Fibroblast of upper back skin (primary cell): ENCODE measurements at regions not wholly inside any gene's neighbourhood (a gene's known extent, or its start where the extent isn't known, plus 50 kb on each side); places are given as distances from the start of the nearest gene placed in this dataset.
"Not testable (repeated sequence)": the region's sequence is repeated elsewhere in the genome, so short reads cannot be mapped to it uniquely, and the experiment has no call there.

Experiments
- DNase-seq: peaks from one replicate; pipeline ENCODE4 v3.0.0-alpha.2; 2013

GRCh38 chr7:91789558-91789957 is 90.9 kb downstream of the MTERF1 start:
- DNase-seq = peak; percentile 47

- DNase-seq = not testable (repeated sequence)
These were observed 89.9 kb downstream of the MTERF1 start for GRCh38 chr7:91790646-91791045.

- DNase-seq = no peak
These were observed 84.4 kb downstream of the MTERF1 start for GRCh38 chr7:91796122-91796521.

GRCh38 chr7:91798425-91798824 is 82.1 kb downstream of the MTERF1 start:
- no peak for DNase-seq

DNA sequence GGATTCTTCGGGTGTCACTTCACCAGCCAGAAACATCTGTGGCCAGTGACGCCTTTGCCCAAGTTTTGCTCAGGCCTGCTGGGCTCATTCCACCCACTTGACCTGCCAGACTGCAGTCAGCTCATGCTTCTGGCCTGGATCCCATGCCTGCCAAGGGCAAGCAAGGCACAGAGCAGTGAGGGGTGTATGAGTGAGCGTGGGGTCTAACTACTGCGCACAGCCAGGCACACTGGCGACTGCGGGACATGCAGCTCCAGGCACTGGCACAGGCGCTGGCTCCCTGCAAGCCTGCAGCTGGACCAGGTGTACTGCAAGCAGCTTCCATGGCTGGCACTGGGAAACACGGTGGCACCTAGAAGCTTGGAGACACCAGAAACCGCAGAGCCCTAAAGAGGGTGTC is 80.1 kb downstream of the MTERF1 start:
- no peak for DNase-seq

DNA sequence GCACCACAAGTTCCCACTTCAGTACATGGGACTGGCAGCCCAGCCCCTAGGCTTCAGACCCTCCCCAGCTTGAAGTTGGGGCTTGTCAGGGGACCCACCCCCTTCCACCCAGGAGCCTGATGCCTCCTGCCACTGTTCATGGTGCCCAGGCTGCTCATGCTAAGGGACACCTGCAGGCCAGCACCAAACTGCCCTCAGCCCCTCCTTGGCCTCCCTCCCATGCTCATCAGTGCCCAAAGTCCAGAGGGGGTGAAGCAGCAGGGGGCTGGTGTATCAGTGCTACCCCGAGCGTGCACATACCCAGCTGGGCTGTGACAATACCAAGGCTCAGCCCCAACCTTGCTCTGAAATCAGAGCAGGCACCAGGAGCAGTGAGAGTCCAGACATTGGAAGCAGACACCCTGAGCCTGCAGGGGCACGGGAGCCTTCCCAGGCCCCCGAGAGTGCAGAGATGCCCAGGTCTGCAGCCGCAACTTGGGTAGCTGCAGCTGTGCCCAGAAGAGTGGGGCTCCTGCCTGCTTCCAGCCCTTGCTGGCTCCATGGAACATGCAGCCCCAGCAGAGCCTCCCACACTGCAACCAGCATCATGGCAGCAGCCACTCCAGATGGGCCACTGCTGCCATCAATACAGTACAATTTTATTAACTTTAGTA is 79.0 kb downstream of the MTERF1 start:
- DNase-seq = no peak

DNA sequence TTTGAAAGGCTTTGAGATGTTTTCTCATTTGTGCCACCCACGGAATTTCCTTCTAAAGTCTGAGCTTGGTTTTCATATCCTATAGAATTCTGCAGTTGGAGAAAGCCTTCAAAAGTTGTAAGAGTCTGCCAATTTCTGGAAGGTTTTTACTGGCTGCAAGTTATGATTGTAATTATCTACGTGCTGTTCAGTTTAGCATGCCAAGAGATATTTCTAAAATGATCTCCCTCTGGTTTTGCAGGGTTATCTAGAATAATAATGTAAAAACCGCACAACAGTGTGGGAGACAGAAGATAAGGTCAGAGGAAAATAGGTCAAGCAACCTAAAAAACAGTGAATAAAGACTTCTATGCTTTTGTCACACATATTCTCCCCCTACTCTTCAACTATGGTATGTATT is 69.3 kb downstream of the MTERF1 start:
- no peak for DNase-seq

DNA sequence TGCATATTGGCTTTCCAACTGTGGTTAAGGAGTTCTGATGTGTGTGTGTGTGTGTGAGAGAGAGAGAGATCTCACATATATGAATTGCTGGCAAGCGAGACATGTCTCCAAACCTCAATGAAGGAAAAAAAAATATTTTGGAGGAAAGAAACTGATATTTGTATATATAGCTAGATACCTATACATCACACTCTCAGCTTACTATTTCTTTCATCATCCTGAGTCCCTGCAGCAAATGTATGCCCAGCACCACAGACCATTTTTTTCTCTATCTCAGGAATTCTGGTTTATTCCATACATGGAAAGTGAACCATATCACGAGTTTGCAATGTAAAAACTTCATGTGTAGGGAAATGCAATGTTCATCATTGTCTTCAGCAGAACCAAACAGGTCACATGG is 68.9 kb downstream of the MTERF1 start:
- DNase-seq = peak; percentile 73

DNA sequence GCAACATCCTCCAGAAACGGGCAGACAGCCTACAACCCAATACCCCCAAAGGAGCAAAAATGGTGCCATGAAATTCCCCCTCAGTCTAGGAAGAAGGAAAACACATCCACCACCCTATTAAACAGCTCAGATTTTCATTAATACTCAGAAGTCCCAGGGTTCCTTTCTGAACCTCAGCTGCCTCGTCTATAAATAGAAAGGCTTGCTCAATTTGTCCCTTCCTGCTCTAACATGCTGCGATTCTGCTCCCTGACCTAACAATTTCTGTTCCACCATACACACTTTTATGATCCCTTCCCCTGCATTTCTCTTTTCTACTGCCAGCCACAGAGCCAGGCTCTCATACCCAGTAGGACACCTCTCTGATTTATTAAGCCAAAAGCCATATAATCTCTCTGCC is 68.1 kb downstream of the MTERF1 start:
- no peak for DNase-seq

DNA sequence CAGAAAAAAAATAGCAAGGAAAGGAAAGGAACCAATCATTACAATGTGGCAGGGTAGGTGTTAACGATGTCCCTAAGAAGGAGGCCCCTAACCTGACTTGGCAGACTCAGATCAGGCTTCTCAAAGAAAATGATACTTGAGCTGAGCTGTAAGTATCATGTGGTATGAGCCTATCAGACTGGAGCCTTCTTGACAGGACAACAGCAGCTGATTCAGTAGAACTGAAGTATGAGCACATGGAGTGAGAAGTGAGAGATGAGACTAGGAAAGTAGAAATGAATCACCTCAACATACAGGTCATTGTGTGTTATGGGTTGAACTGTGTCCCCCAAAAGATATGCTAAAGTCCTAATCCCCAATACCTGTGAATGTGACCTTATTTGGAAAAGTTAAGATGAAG is 66.3 kb downstream of the MTERF1 start:
- DNase-seq = no peak
